KBM-7 (cell line): ENCODE measurements at regions not wholly inside any gene's neighbourhood (a gene's known extent, or its start where the extent isn't known, plus 50 kb on each side); places are given as distances from the start of the nearest gene placed in this dataset.
A peak's percentile ranks its signal among the peaks of the same experiment; 100 is the strongest.

Experiments used
- DNase-seq: peaks from one replicate; pipeline ENCODE4 v3.0.0-alpha.2; 2015
- in situ Hi-C: fragments of 300-500 bp; cut with MboI; formaldehyde crosslinking; loops from 2 replicates; pipeline ENCODE4 v1.14.3; 2020; ENCODE audit warnings: low sequenced_read_pairs, low pct_unique_long_range_greater_than_20kb, mixed read lengths

GRCh38 chr4:27315625-27316024 lies 455.0 kb downstream of the STIM2 start:
- no peak for DNase-seq
- in situ Hi-C loops, result loop anchor here (25.0 kb wide), 1 partner anchor 253 kb away; no protein-coding TSS in a partner anchor

GRCh38 chr4:27316176-27316575 lies 455.5 kb downstream of the STIM2 start:
- DNase-seq, result no peak
- in situ Hi-C loops, result loop anchor here (25.0 kb wide), 1 partner anchor 254 kb away; no protein-coding TSS in a partner anchor

- in situ Hi-C loops, result loop anchor here (25.0 kb wide), 1 partner anchor 256 kb away; no protein-coding TSS in a partner anchor
- DNase-seq, result peak; percentile 79
Measured at GRCh38 chr4:27318740-27319139, 458.1 kb downstream of the STIM2 start.

GRCh38 chr4:27326991-27327390 lies 466.4 kb downstream of the STIM2 start:
- in situ Hi-C loops, result no loop called here
- DNase-seq, result no peak

- DNase-seq, result no peak
- in situ Hi-C loops, result no loop called here
Measured at GRCh38 chr4:27327421-27328181, 467.0 kb downstream of the STIM2 start.

- DNase-seq, result no peak
- in situ Hi-C loops, result no loop called here
Measured at GRCh38 chr4:27338530-27338929, 477.9 kb downstream of the STIM2 start.

- no peak for DNase-seq
- in situ Hi-C loops, result no loop called here
Measured at GRCh38 chr4:27343411-27343810, 482.8 kb downstream of the STIM2 start.

GRCh38 chr4:27350161-27350560 lies 489.5 kb downstream of the STIM2 start:
- DNase-seq, result no peak
- in situ Hi-C loops, result no loop called here

- DNase-seq, result peak; percentile 3
- in situ Hi-C loops, result no loop called here
Measured at GRCh38 chr4:27357283-27357682, 496.6 kb downstream of the STIM2 start.

GRCh38 chr4:27358269-27358668 lies 497.6 kb downstream of the STIM2 start:
- no peak for DNase-seq

GRCh38 chr4:27360131-27360530 lies 499.5 kb downstream of the STIM2 start:
- in situ Hi-C loops, result no loop called here
- DNase-seq, result no peak

More at GRCh38 chr4:27358269-27358668, 497.6 kb downstream of the STIM2 start:
- in situ Hi-C loops, result no loop called here

- in situ Hi-C loops, result no loop called here
- DNase-seq, result no peak
Measured at GRCh38 chr4:27360790-27361267, 500.2 kb downstream of the STIM2 start.

- DNase-seq, result no peak
- in situ Hi-C loops, result no loop called here
Measured at GRCh38 chr4:27364509-27364908, 503.9 kb downstream of the STIM2 start.

GRCh38 chr4:27366104-27366823 lies 505.6 kb downstream of the STIM2 start:
- no peak for DNase-seq
- in situ Hi-C loops, result no loop called here

GRCh38 chr4:27368781-27369180 lies 508.1 kb downstream of the STIM2 start:
- in situ Hi-C loops, result no loop called here
- no peak for DNase-seq

GRCh38 chr4:27381815-27382214 lies 521.2 kb downstream of the STIM2 start:
- in situ Hi-C loops, result no loop called here
- DNase-seq, result no peak

- in situ Hi-C loops, result no loop called here
- DNase-seq, result no peak
Measured at GRCh38 chr4:27387711-27388110, 527.1 kb downstream of the STIM2 start.

GRCh38 chr4:27397886-27398285 lies 537.2 kb downstream of the STIM2 start:
- no peak for DNase-seq
- in situ Hi-C loops, result no loop called here

GRCh38 chr4:27398631-27399310 lies 538.1 kb downstream of the STIM2 start:
- DNase-seq, result no peak
- in situ Hi-C loops, result no loop called here

GRCh38 chr4:27407616-27408015 lies 547.0 kb downstream of the STIM2 start:
- in situ Hi-C loops, result no loop called here
- no peak for DNase-seq
